Renal pelvis (tissue), 1 donor: ENCODE measurements at regions not wholly inside any gene's neighbourhood (a gene's known extent, or its start where the extent isn't known, plus 50 kb on each side); places are given as distances from the start of the nearest gene placed in this dataset.
"Not testable (repeated sequence)": the region's sequence is repeated elsewhere in the genome, so short reads cannot be mapped to it uniquely, and the experiment has no call there.

Experiments
- DNase-seq: peaks from one replicate; pipeline ENCODE4 v3.0.0-alpha.2; 2013

DNA sequence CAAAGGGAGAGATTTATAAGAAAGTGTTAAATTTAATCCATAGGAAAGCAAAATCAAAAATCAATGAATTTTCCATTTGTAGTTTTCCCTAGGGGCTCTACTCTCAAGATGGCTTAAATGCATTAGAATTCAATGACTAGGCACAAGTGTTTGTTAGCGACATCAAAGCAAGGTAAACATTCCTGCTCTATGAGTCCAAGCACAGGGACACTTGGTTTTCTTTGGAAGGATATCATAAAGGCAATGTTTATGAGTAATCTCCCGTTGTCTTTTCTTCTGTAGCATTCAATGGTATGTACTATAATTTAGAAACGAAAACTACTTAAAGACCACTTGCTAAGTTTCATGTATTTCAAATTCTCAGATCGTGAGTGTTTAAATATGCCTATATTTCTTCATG is 54.8 kb upstream of the ZNF717 start:
- DNase-seq = not testable (repeated sequence)

DNA sequence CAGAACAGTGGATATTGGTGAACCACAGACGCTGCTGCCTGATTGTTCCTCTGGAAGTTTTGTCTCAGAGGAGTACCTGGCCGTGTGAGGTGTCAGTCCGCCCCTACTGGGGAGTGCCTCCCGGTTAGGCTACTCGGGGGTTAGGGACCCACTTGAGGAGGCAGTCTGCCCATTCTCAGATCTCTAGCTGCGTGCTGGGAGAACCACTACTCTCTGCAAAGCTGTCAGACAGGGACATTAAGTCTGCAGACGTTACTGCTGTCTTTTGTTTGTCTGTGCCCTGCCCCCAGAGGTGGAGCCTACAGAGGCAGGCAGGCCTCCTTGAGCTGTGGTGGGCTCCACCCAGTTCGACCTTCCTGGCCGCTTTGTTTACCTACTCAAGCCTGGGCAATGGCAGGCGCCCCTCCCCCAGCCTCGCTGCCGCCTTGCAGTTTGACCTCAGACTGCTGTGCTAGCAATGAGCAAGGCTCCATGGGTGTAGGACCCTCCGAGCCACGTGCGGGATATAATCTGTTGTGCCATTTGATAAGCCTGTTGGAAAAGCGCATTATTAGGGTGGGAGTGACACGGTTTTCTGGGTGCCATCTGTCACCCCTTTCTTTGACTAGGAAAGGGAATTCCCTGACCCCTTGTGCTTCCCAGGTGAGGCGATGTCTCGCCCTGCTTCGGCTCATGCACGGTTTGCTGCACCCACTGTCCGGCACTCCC is 65.1 kb upstream of the ZNF717 start:
- DNase-seq = not testable (repeated sequence)

DNA sequence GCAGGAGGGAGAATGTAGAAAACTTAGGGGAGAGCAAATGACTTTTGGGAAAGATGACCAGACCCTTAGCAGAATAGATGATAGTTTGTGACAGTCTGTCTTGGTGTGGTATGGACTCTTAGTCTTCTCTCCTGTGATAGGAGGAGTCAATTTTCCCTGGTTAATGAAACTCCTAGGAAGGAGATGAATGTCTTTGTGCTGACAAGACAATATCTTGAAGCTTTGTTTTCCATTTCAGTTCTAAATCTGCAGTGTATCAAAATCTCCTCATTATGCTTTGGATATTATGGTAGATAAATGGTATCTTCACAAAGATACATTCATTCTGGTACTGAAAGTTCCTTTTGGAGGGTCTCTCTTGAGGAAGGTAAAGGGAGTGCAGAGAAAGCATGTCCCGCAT is 77.8 kb upstream of the ZNF717 start:
- no peak for DNase-seq

DNA sequence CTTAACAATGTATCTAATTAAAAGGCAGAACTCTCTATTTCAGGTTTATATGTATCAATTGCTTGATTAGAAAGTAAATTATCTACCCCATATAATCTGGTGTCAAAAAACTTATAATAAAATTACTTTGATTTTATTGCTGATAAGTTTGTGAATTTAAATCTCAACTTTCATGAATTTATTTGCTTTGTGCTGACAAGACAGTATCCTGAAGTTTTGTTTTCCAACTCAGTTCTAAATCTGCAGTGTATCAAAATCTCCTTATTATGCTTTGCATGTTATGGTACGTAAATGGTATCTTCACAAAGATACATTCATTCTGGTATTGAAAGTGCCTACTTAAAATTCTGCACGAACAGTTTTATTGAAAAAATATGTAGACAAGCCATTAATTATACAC is 78.5 kb upstream of the ZNF717 start:
- no peak for DNase-seq

DNA sequence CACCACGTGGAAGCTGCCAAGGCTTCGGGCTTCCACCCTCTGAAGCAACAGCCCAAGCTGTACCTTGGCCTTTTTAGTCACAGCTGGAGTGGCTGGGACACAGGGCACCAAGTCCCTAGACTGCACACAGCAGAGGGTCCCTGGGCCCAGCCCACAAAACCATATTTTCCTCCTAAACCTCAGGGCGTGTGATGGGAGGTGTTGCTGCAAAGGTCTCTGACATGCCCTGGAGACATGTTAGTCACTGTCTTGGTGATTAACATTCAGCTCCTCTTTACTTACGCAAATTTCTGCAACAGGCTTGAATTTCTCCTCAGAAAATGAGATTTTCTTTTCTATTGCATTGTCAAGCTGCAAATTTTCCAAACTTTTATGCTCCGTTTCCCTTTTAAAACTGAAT is 98.4 kb upstream of the ZNF717 start:
- not testable (repeated sequence) for DNase-seq

DNA sequence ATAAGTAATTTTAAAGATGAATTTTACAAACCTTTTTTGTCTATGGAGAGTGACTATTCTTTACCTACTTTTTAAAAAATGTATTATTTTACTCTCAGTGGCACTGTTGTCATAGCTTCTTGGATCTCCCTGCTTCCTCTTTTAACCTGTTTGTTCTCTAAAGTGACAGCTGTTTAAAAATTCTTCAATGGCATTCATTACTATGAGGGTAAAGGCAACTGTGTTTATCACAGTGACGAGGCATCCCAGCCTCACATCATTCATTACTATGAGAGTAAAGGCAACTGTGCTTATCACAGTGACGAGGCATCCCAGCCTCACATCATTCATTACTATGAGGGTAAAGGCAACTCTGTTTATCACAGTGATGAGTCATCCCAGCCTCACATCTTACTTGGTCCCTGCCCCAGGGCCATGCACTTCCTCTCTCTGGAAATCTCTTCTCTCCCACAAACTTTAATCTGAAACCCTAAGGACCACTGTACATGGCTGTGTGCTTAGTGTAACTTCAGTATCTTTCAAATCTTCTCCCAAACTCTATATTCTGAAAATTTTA is 101.7 kb upstream of the ZNF717 start:
- DNase-seq = no peak

DNA sequence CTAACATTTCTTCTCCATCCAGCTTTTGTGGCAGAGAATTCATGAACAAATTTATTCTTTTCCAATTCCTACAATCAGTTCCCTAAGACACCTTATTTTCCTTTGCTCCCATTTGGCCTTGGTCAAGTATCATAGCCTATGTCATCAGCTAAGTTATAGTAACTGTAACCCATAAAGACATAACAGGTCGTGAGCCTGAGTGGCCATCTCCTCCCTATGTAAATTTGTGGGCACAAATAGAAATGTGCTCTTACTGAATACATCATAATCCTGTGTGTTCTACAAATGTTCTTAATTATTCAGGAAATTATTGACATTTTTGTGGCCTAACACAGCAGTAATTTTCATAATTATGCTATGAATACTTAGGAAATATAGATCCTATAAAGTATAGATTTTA is 108.9 kb upstream of the ZNF717 start:
- no peak for DNase-seq

DNA sequence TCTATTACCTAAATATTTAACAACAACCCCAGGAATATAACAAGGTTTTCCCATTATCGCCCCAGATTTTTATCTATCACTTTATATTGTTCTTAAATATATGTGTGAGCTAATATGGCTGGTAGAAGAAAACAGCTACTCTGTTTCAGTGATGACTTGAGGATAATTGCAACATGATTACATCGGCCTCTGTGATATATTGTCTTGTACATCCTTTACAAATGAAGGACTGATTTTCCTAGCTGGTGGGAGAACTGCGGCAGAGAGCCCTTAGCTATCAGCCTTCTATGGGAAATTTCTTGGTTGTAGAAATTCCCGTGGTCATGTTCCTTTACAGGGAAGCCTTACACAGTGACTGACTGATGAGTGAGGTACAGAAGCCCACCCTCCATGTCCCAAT is 110.9 kb upstream of the ZNF717 start:
- no peak for DNase-seq

DNA sequence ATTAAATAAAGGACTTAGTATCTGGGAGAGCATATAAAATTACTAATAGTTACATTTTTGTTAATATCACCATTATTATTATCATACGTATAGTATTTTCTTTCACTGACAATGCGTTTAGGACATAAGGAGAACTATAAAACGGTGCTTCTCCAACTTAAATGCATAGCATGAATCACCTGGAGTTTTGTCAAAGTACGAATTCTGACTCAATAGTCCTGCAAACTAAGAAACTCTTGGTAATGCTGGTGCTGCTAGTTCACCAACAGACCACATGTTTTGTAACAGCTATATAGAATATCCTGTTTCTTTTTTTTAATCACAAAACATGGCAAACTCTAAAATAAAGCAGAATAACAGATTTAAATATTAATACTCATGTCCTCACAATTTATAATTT is 116.1 kb upstream of the ZNF717 start:
- DNase-seq = not testable (repeated sequence)

DNA sequence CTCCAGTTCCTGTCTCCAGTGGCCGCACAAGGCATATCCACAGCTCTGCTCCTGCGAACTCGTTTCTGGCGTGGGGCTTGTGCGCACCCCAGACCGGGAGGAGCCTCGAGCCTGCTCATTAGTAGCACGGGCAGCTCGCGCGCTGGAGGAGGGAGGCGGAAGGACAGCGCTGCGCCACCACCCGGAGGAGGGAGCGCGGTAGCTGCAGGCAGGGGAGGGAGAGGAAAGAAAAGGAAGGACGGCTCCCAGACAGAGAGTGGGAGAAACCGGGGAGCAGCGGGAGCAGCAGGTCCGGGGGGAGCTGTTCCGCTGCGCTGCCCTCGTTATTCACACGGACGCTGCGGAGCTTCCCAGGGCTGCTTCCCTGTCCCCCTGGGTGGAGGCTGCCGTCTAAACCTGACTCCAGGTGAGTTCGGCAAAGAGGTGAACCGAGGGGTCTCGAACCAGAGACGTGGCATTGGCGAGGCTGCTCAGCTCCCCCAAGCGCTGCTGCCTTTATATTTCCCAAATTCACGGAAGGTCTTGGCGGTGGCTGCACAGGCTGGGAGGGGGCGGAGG is 121.3 kb upstream of the ZNF717 start:
- peak; percentile 52 for DNase-seq

DNA sequence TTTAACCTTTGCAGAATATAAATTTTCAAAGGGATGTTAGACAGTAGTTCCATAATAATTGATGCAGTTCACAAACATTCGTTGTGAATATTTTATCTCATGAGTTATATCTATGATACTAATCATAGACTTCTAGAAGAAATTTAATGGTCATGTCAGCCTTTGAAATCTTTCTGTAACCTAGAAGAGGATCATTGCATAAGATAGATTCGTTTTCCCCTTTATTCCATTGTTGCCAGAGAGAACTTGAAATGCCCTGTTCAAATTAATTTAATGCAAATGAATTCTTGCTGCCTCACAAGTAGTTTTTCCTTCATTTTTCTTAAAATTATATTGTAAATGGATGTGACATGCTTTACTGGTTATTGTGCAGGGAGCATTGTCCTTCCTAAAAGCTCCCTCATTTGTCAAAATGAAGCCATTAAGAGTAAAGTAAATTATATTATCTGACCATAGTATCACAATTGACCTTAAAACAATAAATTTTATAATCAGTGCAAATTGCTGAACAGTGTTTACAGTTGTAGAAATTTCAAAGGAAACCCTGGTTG is 128.5 kb upstream of the ZNF717 start:
- no peak for DNase-seq

DNA sequence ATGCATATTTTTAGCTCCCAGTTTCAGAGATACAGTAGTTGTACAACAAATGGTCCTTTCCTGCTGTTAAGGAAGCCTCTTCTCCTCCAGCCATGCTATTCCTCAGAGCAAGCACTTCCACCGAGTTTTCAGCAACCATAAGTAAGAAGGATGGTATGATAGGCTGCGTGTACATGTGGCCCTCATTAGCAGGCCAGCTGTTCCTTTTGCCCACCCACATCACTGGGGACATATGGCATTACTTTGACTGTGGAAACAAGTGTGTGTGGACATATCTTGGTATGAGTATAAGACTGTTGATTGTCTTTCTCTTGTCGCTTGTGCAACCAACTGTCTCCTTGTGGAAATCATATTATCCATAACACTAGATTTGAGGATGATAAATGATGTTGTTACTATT is 129.4 kb upstream of the ZNF717 start:
- not testable (repeated sequence) for DNase-seq

DNA sequence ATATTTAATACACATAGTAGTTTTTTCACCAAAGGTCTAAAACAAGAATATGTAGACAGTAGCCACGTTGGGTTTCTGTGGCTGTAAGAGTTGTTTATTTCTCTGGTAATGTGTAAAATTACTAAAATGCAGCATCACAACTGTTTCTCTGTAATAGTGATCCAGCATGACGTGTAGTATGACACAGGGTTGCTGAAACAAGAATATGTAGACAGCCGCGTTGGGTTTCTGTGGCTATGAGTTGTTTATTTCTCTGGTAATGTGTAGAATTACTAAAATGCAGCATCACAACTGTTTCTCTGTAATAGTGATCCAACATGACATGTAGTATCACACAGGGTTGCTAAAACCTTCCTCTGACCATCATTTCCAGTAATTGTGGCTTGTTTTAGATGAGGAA is 153.6 kb upstream of the ZNF717 start:
- DNase-seq = no peak

DNA sequence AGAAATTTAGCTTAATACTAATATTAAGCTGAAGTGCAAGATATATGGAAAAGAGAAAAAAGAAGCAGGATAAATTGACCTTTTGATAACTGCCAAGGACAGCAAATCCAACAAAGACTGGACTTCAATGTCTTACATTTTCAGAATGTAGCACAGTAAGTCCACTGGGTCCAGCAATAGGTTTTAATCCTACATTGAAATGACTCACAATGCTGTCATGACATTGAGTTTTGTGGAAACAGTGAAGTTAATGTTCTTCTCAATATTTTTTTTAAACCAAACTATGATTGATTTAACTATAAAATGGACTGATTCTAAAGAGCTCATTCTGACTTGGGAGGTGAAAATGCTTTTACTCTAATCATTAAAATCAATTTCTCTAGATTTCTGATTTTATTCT is 166.6 kb upstream of the ZNF717 start:
- DNase-seq = no peak

DNA sequence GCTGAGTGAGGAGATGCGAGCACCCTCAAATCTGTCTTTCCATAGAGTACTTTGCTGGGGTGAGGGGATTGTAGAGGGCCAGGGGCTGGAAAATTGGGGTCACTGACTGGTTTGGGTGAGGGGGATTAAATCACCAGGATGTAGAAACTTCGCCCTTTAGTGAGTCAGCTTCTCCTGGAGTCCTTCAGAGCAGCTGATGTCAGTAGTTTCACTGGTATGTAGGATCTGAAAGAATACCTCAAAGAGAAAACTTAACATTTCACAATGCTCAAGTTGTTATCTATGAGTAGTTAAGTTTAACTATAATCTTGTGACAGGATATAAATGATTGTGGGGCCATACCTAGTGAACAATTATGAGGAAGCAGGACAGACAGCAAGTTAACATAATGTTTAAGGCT is 174.7 kb upstream of the ZNF717 start:
- DNase-seq = not testable (repeated sequence)

DNA sequence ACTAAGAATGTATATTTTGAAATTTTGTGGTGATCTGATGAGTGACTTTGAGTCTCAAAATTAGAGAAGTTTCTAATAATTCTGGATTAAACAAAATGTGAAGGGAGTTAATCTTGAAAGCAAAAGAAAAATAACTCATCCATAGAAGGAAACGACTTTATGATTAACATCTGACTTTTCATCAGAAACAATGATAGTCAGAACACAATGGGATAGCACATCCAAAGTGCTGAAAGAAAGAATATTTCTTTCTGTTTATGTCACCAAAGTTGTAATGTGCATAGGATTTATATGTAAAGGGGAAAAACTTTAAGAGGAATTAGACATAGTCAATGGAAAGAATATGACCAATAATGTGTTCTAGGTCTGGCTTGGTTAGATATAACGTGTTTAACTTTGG is 176.7 kb upstream of the ZNF717 start:
- DNase-seq = not testable (repeated sequence)

DNA sequence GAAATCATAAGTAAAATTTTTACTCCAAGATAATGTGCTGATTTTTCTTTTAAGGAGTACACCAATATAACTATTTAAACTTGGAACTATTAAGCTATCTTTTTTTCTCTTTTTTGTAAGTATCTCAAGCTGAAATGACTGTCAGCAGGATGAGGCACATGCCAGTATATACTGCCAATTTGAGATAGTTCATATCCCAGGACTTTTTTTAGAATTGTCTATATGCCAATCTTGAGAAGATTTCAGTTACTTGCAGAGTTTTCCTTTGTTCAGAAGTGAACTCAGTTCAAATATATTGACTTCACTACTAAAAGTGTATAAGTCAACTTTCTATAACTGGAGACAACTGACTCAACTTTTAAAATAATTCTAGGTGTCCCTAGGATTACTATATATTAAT is 181.7 kb upstream of the ZNF717 start:
- DNase-seq = no peak

DNA sequence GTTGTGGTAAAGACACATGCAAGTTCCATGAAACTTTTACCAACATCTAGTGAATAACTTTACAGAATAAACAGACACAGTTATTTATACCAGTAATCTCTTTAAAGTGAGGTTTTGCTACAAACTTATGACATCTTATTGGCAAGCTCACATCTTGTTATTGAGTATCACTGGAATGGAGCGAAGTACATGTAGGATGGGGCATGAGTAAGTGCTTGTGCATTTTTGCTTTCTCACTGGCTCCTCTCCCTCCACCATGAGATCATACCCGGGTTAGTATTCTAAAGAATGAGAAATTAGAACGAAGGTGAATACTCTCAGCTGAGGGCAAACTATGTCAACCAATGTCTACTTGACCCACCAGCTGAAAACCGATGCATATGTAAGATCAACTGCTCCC is 193.3 kb upstream of the ZNF717 start:
- DNase-seq = no peak

DNA sequence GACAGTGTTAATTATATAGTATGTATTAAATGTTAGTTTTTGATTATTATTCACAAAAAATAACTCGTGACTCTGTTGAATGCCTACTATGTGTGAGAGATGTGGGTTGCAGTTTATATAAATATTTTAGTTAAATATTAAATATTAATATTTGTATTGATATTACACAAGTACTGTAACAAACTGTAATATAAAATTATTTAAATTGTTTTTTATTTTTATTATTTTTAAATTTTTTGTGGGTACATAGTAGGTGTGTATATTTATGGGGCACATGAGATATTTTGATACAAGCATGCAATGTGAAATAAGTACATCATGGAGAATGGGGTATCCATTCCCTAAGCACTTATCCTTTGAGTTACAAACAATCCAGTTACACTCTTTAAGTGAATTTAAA is 196.1 kb upstream of the ZNF717 start:
- DNase-seq = no peak

DNA sequence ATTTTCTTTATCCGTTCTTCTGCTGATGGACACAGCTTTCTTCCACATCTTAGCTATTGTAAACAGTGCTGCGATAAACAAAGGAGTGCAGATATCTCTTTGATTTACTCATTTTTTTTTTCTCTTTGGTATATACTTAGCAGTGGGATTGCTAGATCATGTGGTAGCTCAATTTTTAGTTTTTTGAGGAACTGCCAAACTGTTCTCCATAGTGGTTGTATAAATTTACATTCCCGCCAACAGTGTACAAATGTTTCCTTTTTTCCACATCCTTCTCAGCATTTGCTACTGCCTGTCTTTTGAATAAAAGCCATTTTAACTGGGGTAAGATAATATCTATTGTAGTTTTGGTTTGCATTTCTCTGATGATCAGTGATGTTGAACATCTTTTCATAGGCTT is 196.8 kb upstream of the ZNF717 start:
- DNase-seq = no peak

DNA sequence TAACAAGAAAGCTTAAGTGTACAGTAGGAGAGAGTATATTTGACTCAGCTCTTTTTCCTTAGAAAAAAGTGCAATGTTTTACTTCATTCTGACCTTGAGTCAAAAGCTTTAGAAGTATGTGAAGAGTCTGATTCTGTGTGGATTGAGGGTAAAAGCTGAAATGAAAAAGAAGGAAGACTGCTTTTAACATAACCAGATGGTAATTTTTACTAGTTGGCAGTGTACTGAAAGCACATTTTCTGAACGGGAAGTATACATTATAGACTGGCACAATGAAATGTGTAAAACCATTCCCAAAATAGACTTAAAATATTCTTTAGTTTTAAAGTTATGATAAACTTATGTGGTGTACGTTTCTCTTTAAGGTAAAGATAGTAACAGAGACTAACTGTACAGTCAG is 197.8 kb upstream of the ZNF717 start:
- DNase-seq = no peak

DNA sequence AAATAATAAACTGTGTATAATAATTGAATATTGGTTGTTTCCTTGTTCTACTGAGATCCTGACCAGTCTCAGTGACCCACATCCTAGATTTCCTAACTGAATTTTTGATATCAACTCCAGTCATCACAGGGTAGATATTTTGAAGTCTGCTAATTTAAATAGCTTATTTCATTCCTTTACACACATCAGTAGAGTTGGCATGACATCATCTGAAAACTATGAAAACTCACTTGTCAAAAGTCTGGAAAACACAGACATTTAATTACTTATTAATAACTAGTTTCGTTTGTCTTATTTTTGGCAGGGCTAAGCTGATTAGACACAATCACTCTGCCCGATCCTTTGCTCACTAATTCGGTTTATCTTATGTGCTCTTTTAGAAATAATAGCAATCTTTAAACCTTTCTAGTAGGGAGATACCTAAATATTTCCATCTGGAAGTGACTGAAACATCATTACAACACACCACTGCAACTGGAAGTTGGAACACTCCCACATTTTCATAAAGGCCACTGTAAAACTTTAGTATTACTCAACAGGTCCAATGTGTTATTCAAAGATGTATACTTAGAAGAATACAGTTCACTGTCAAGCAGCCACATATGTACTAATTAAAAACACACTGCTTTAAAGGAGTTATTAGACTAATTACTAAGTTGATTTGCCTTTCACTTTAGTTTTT is 198.4 kb upstream of the ZNF717 start:
- peak; percentile 14 for DNase-seq

DNA sequence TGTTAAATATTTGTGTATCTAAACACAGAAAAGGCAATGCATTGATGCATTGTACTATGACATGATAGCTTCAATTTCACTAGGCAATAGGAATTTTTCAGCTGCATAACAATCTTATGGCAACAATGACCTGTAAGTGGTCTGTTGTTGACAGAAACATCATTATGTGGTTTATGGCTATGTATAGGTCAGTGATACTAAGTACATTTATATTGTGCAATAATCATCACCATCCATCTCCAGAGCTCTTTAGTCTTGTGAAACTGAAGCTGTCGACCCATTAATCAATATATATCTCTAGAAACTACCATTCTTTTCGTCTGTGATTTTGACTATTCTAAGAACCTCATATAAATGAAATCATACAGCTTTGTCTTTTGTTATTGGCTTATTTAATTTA is 200.1 kb upstream of the ZNF717 start:
- DNase-seq = no peak
